Kidney (tissue), 13 donors: ENCODE measurements at regions not wholly inside any gene's neighbourhood (a gene's known extent, or its start where the extent isn't known, plus 50 kb on each side); places are given as distances from the start of the nearest gene placed in this dataset.

Experiments
- DNase-seq, 5 donors: peaks; one replicate each; pipeline ENCODE4 v3.0.0-alpha.2; 2013 to 2020
- FAIRE-seq: peaks from 2 replicates; lab custom pipeline; 2012; peaks lifted over from hg19 to GRCh38; lab: Jason Lieb, UNC
- H3K27ac ChIP-seq, 2 donors: one replicate each; pipeline ENCODE4 v1.7.0; 2013; ENCODE audit warnings: low read depth in 2 of 2, low read length in 2 of 2, inconsistent platforms in 1 of 2
- H3K27me3 ChIP-seq: one replicate; pipeline ENCODE4 v1.7.1; 2013; ENCODE audit warnings: low read length, inconsistent platforms; ENCODE audit not compliant: control insufficient read depth, insufficient read depth
- H3K36me3 ChIP-seq, 3 donors: one replicate each; pipeline versions ENCODE4 v1.7.0 to v1.7.1; 2013; ENCODE audit warnings: low read length in 3 of 3, control low read depth in 1 of 3, inconsistent platforms in 1 of 3; ENCODE audit not compliant: insufficient read depth in 3 of 3, control insufficient read depth in 2 of 3
- H3K4me1 ChIP-seq, 3 donors: one replicate each; pipeline versions ENCODE4 v1.7.0 to v1.7.1; 2013; ENCODE audit warnings: low read length in 3 of 3, inconsistent platforms in 1 of 3, low read depth in 1 of 3; ENCODE audit not compliant: control insufficient read depth in 2 of 3, insufficient read depth in 2 of 3
- H3K4me3 ChIP-seq, 3 donors: one replicate each; pipeline versions ENCODE4 v1.7.0 to v1.8.1; 2013; ENCODE audit warnings: low read length in 3 of 3, control low read depth in 1 of 3, inconsistent platforms in 1 of 3
- H3K9ac ChIP-seq, 3 donors: one replicate each; pipeline versions ENCODE4 v1.7.0 to v1.7.1; 2013; ENCODE audit warnings: low read length in 3 of 3, control low read depth in 1 of 3, inconsistent platforms in 1 of 3
- H3K9me3 ChIP-seq, 3 donors: one replicate each; pipeline versions ENCODE4 v1.7.0 to v1.7.1; 2013; ENCODE audit warnings: low read length in 3 of 3, control low read depth in 1 of 3, inconsistent platforms in 1 of 3; ENCODE audit not compliant: control insufficient read depth in 2 of 3, insufficient read depth in 1 of 3
- CTCF ChIP-seq: IDR thresholded peaks from 3 replicates; pipeline ENCODE4 v1.5.1; 2012; ENCODE audit warnings: mild to moderate bottlenecking, moderate library complexity, borderline replicate concordance; ENCODE audit not compliant: insufficient read depth; ENCODE audit errors: extremely low read depth
- intact Hi-C: fragments of 100-400 bp; cut with DNase I; formaldehyde crosslinking; loops from one replicate; pipeline ENCODE4 v1.11.1; 2022
- donor health status: control.
- donor health status: control.
- donor health status: control.
- donor health status: control.
- donor health status: control.
- donor health status: DM: yes; HTN: yes; CAD: no.
- donor health status: Normal renal cell carcinoma (clear cell type).

- no peak for FAIRE-seq
- peaks cover 0 to under 1% (median 0%) of the 10 kb centered on the region in 3 donors for H3K4me1 ChIP-seq
- no peak for DNase-seq
Observed at GRCh38 chr9:89678396-89679015, 73.7 kb downstream of the GADD45G start.

GRCh38 chr9:89679016-89679415, 74.2 kb downstream of the GADD45G start:
- intact Hi-C loops: no loop called here
- H3K9ac ChIP-seq: no peak overlapping the region
- DNase-seq (no peak), FAIRE-seq (no peak)
- no peak overlapping the region for H3K4me3 ChIP-seq
- H3K36me3 ChIP-seq: no peaks in the 10 kb centered on the region
- no peaks in the 10 kb centered on the region for H3K9me3 ChIP-seq
- H3K4me1 ChIP-seq: peaks cover 0 to 5% (median 2%) of the 10 kb centered on the region in 3 donors
- no peak for TF ChIP-seq CTCF
- no peaks in the 10 kb centered on the region for H3K27me3 ChIP-seq
- no peak overlapping the region for H3K27ac ChIP-seq

More at GRCh38 chr9:89678396-89679015, 73.7 kb downstream of the GADD45G start:
- no peak for TF ChIP-seq CTCF
- H3K27ac ChIP-seq: no peak overlapping the region
- no peaks in the 10 kb centered on the region for H3K36me3 ChIP-seq
- H3K27me3 ChIP-seq: no peaks in the 10 kb centered on the region
- intact Hi-C loops: no loop called here
- no peak overlapping the region for H3K9ac ChIP-seq
- no peaks in the 10 kb centered on the region for H3K9me3 ChIP-seq
- no peak overlapping the region for H3K4me3 ChIP-seq

GRCh38 chr9:89679581-89679980, 74.8 kb downstream of the GADD45G start:
- no peak overlapping the region for H3K27ac ChIP-seq
- intact Hi-C loops: no loop called here
- no peak for TF ChIP-seq CTCF
- no peak for FAIRE-seq
- no peak overlapping the region for H3K9ac ChIP-seq
- H3K4me3 ChIP-seq: no peak overlapping the region
- H3K27me3 ChIP-seq: no peaks in the 10 kb centered on the region
- no peak for DNase-seq
- H3K36me3 ChIP-seq: no peaks in the 10 kb centered on the region
- no peaks in the 10 kb centered on the region for H3K9me3 ChIP-seq
- peaks cover 0 to 11% (median 6%) of the 10 kb centered on the region in 3 donors for H3K4me1 ChIP-seq
